ENCODE measurements at regions not wholly inside any gene's neighbourhood (a gene's known extent, or its start where the extent isn't known, plus 50 kb on each side); places are given as distances from the start of the nearest gene placed in this dataset.
"Not testable (repeated sequence)": the region's sequence is repeated elsewhere in the genome, so short reads cannot be mapped to it uniquely, and the experiment has no call there.

DNA sequence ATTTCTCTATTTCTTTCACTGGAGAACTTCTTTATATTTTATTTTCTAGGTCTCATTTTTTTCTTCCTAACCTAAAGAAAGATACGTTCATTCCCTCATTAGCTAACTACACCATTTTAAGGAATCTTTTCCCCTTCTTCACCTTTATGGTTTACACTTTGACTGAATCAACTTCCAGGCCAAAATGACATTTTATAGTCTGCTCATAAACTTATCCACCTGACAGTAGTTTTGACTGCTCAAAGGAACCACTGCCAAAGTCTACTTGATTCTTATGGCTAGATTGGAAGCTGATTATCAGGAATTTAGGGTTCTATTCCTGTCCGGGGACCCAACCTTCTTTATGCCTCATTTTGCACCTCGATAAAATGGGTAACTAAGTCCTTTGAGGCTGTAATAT, 73.0 kb upstream of the FOXP2 start:
- no peak for DNase-seq
- no peaks in the 10 kb centered on the region for H3K79me2 ChIP-seq (ENCODE audit: control insufficient read depth, insufficient read depth, low read length, poor library complexity)
- H3K4me3 ChIP-seq (ENCODE audit: low read depth, low read length), result no peak overlapping the region
- no peaks in the 10 kb centered on the region for H3K27me3 ChIP-seq (ENCODE audit: insufficient read depth, low read length)
- H2BK5ac ChIP-seq (ENCODE audit: low read depth, low read length, poor library complexity), result no peak overlapping the region
- H3K9me3 ChIP-seq (ENCODE audit: insufficient read depth, low read depth, low read length), result no peaks in the 10 kb centered on the region
- no peaks in the 10 kb centered on the region for H3K79me1 ChIP-seq (ENCODE audit: low read length)
- no peak overlapping the region for H2AK5ac ChIP-seq (ENCODE audit: low read length)
- H2AFZ ChIP-seq (ENCODE audit: insufficient read depth, low read length, poor library complexity), result no peak overlapping the region
- no peak overlapping the region for H2BK120ac ChIP-seq (ENCODE audit: insufficient read depth, low read length, poor library complexity)
- no peaks in the 10 kb centered on the region for H3K4me1 ChIP-seq (ENCODE audit: control insufficient read depth in 1 of 2, insufficient read depth in 2 of 2, low read length in 2 of 2)
- H3K23ac ChIP-seq (ENCODE audit: low read length), result no peak overlapping the region
- H4K12ac ChIP-seq (ENCODE audit: low read depth, low read length), result no peak overlapping the region
- H3K36me3 ChIP-seq (ENCODE audit: control insufficient read depth in 1 of 2, insufficient read depth in 2 of 2, low read length in 2 of 2), result no peaks in the 10 kb centered on the region
- H3K4me2 ChIP-seq (ENCODE audit: low read length), result no peak overlapping the region
- no peak overlapping the region for H2BK12ac ChIP-seq (ENCODE audit: low read length)
- no peak overlapping the region for H4K8ac ChIP-seq (ENCODE audit: low read depth, low read length)
- no peak overlapping the region for H3K14ac ChIP-seq (ENCODE audit: low read length)
- H3K18ac ChIP-seq (ENCODE audit: low read length), result no peak overlapping the region
- H4K91ac ChIP-seq (ENCODE audit: low read depth, low read length), result no peak overlapping the region
- H3K4ac ChIP-seq (ENCODE audit: low read depth, low read length), result no peak overlapping the region
- WGBS (ENCODE audit: extremely low coverage, insufficient coverage, insufficient read length), result no CpG with 5 or more reads among the region's 3 CpGs
- H3K9ac ChIP-seq (ENCODE audit: low read length), result no peak overlapping the region
- no peak overlapping the region for H3K27ac ChIP-seq (ENCODE audit: low read depth, low read length)

DNA sequence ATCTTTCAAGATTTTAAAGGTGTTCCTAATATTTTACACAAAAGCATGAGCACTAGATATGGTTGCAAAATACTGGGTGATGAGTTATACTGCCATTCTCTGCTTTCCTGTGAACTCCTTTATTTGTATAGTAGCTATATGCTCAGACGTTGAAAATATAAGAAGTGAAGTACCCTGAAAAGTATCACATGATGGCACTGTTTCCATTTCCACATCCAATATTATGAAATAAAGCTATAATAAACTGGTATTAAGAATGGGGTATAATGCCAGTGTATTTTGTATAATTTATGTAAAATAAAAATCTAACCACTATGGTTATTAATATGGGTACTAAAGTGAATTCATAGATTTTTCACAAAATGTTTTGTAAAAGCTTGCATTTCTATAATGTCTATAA, 79.6 kb upstream of the FOXP2 start:
- Histone ChIP-seq H3K4me3 (ENCODE audit: low read depth, low read length) (no peak overlapping the region), H3K4me1 (ENCODE audit: control insufficient read depth in 1 of 2, insufficient read depth in 2 of 2, low read length in 2 of 2) (no peaks in the 10 kb centered on the region), H3K27ac (ENCODE audit: low read depth, low read length) (no peak overlapping the region), H3K14ac (ENCODE audit: low read length) (no peak overlapping the region), H3K27me3 (ENCODE audit: insufficient read depth, low read length) (no peaks in the 10 kb centered on the region), H2AK5ac (ENCODE audit: low read length) (no peak overlapping the region), H3K4me2 (ENCODE audit: low read length) (no peak overlapping the region), H3K18ac (ENCODE audit: low read length) (no peak overlapping the region), H2BK5ac (ENCODE audit: low read depth, low read length, poor library complexity) (no peak overlapping the region), H2BK12ac (ENCODE audit: low read length) (no peak overlapping the region), H4K8ac (ENCODE audit: low read depth, low read length) (no peak overlapping the region), H3K79me2 (ENCODE audit: control insufficient read depth, insufficient read depth, low read length, poor library complexity) (no peaks in the 10 kb centered on the region), H3K79me1 (ENCODE audit: low read length) (no peaks in the 10 kb centered on the region), H3K36me3 (ENCODE audit: control insufficient read depth in 1 of 2, insufficient read depth in 2 of 2, low read length in 2 of 2) (no peaks in the 10 kb centered on the region), H3K9me3 (ENCODE audit: insufficient read depth, low read depth, low read length) (no peaks in the 10 kb centered on the region), H2BK120ac (ENCODE audit: insufficient read depth, low read length, poor library complexity) (no peak overlapping the region), H2AFZ (ENCODE audit: insufficient read depth, low read length, poor library complexity) (no peak overlapping the region), H3K4ac (ENCODE audit: low read depth, low read length) (no peak overlapping the region), H4K91ac (ENCODE audit: low read depth, low read length) (no peak overlapping the region), H4K12ac (ENCODE audit: low read depth, low read length) (no peak overlapping the region), H3K23ac (ENCODE audit: low read length) (no peak overlapping the region), H3K9ac (ENCODE audit: low read length) (no peak overlapping the region)
- WGBS (ENCODE audit: extremely low coverage, insufficient coverage, insufficient read length), result no CpG with 5 or more reads among the region's 1 CpG
- no peak for DNase-seq

GRCh38 chr7:114329458-114329857, 85.2 kb upstream of the FOXP2 start:
- not testable (repeated sequence) for H3K4me1 ChIP-seq (ENCODE audit: control insufficient read depth in 1 of 2, insufficient read depth in 2 of 2, low read length in 2 of 2); H4K12ac ChIP-seq (ENCODE audit: low read depth, low read length); H3K18ac ChIP-seq (ENCODE audit: low read length); H4K8ac ChIP-seq (ENCODE audit: low read depth, low read length); H3K4ac ChIP-seq (ENCODE audit: low read depth, low read length); H2AFZ ChIP-seq (ENCODE audit: insufficient read depth, low read length, poor library complexity); H3K79me2 ChIP-seq (ENCODE audit: control insufficient read depth, insufficient read depth, low read length, poor library complexity); DNase-seq; H2BK12ac ChIP-seq (ENCODE audit: low read length); H3K4me3 ChIP-seq (ENCODE audit: low read depth, low read length); H3K23ac ChIP-seq (ENCODE audit: low read length); H2BK120ac ChIP-seq (ENCODE audit: insufficient read depth, low read length, poor library complexity); H3K9me3 ChIP-seq (ENCODE audit: insufficient read depth, low read depth, low read length); H3K4me2 ChIP-seq (ENCODE audit: low read length); H4K91ac ChIP-seq (ENCODE audit: low read depth, low read length); H2BK5ac ChIP-seq (ENCODE audit: low read depth, low read length, poor library complexity); H3K14ac ChIP-seq (ENCODE audit: low read length); H3K27ac ChIP-seq (ENCODE audit: low read depth, low read length); H3K27me3 ChIP-seq (ENCODE audit: insufficient read depth, low read length); H3K79me1 ChIP-seq (ENCODE audit: low read length); H3K9ac ChIP-seq (ENCODE audit: low read length); H3K36me3 ChIP-seq (ENCODE audit: control insufficient read depth in 1 of 2, insufficient read depth in 2 of 2, low read length in 2 of 2); H2AK5ac ChIP-seq (ENCODE audit: low read length)
- no CpG with 5 or more reads among the region's 10 CpGs for WGBS (ENCODE audit: extremely low coverage, insufficient coverage, insufficient read length)

DNA sequence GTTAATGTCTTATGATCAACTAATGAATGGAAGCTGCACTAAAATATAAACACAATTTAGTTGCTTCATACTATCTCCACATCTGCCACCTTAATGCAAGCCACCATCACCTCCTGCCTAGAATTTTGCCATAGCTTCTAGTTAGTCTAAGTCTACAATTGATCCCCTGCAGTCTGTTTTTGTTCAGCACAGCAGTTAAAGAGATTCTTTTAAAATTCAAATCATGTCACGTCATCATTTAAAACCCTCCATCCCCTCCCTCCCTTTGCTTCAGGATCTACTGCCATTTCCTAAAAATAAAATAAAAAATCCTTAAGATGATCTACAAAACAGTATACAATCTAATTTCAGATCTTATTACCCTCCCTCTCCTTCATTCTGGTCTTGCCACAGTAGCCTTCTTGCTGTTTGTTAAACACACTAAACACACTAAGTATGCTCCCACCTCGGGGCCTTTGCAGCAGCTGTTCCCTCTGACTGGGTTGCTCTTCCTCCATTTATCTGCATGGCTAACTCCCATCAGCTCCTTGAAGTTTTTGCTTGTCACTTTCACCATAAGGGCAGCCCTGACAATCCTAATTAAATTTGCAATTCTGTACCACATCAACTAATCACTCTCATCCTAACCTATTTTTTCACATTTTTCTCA, 97.0 kb upstream of the FOXP2 start:
- Histone ChIP-seq H2BK120ac (ENCODE audit: insufficient read depth, low read length, poor library complexity) (no peak overlapping the region), H3K4ac (ENCODE audit: low read depth, low read length) (no peak overlapping the region), H3K4me3 (ENCODE audit: low read depth, low read length) (no peak overlapping the region), H3K14ac (ENCODE audit: low read length) (no peak overlapping the region), H3K27ac (ENCODE audit: low read depth, low read length) (no peak overlapping the region), H2AK5ac (ENCODE audit: low read length) (no peak overlapping the region), H3K27me3 (ENCODE audit: insufficient read depth, low read length) (no peaks in the 10 kb centered on the region), H3K36me3 (ENCODE audit: control insufficient read depth in 1 of 2, insufficient read depth in 2 of 2, low read length in 2 of 2) (no peaks in the 10 kb centered on the region), H3K9ac (ENCODE audit: low read length) (no peak overlapping the region), H2BK5ac (ENCODE audit: low read depth, low read length, poor library complexity) (no peak overlapping the region), H3K79me2 (ENCODE audit: control insufficient read depth, insufficient read depth, low read length, poor library complexity) (no peaks in the 10 kb centered on the region), H3K23ac (ENCODE audit: low read length) (no peak overlapping the region), H3K9me3 (ENCODE audit: insufficient read depth, low read depth, low read length) (no peaks in the 10 kb centered on the region), H3K79me1 (ENCODE audit: low read length) (no peaks in the 10 kb centered on the region), H4K8ac (ENCODE audit: low read depth, low read length) (no peak overlapping the region), H4K12ac (ENCODE audit: low read depth, low read length) (no peak overlapping the region), H3K4me2 (ENCODE audit: low read length) (no peak overlapping the region), H3K18ac (ENCODE audit: low read length) (no peak overlapping the region), H2AFZ (ENCODE audit: insufficient read depth, low read length, poor library complexity) (no peak overlapping the region), H4K91ac (ENCODE audit: low read depth, low read length) (no peak overlapping the region), H2BK12ac (ENCODE audit: low read length) (no peak overlapping the region), H3K4me1 (ENCODE audit: control insufficient read depth in 1 of 2, insufficient read depth in 2 of 2, low read length in 2 of 2) (no peaks in the 10 kb centered on the region)
- WGBS (ENCODE audit: extremely low coverage, insufficient coverage, insufficient read length), result no CpG with 5 or more reads among the region's 2 CpGs
- no peak for DNase-seq
